Parathyroid adenoma (tissue), 2 donors: ENCODE measurements at regions not wholly inside any gene's neighbourhood (a gene's known extent, or its start where the extent isn't known, plus 50 kb on each side); places are given as distances from the start of the nearest gene placed in this dataset.

Experiments used
- H2AFZ ChIP-seq: fragments of 300-600 bp; sonication (generic); one replicate; pipeline ENCODE4 v1.7.0; 2017; ENCODE audit warnings: antibody characterized with exemption, mild to moderate bottlenecking
- H3K27ac ChIP-seq: fragments of 300-600 bp; sonication (generic); one replicate; pipeline ENCODE4 v1.7.0; 2017
- H3K27me3 ChIP-seq: fragments of 300-600 bp; sonication (generic); one replicate; pipeline ENCODE4 v1.7.0; 2017; ENCODE audit warnings: low read length; ENCODE audit not compliant: control insufficient read depth, insufficient read depth
- H3K36me3 ChIP-seq: fragments of 300-600 bp; sonication (generic); one replicate; pipeline ENCODE4 v1.7.0; 2017; ENCODE audit warnings: low read length; ENCODE audit not compliant: control insufficient read depth, insufficient read depth
- H3K4me1 ChIP-seq: fragments of 300-600 bp; sonication (generic); one replicate; pipeline ENCODE4 v1.7.0; 2017; ENCODE audit warnings: control low read depth
- H3K4me2 ChIP-seq: fragments of 300-600 bp; sonication (generic); one replicate; pipeline ENCODE4 v1.7.0; 2017; ENCODE audit warnings: low read length
- H3K4me3 ChIP-seq: fragments of 300-600 bp; sonication (generic); one replicate; pipeline ENCODE4 v1.7.0; 2017; ENCODE audit warnings: low read depth, low read length
- H3K79me2 ChIP-seq: fragments of 300-600 bp; sonication (generic); one replicate; pipeline ENCODE4 v1.7.0; 2017; ENCODE audit warnings: control low read depth
- H3K9ac ChIP-seq: fragments of 300-600 bp; sonication (generic); one replicate; pipeline ENCODE4 v1.7.0; 2017; ENCODE audit warnings: mild to moderate bottlenecking
- H3K9me3 ChIP-seq: fragments of 300-600 bp; sonication (generic); one replicate; pipeline ENCODE4 v1.7.0; 2017; ENCODE audit warnings: low read length; ENCODE audit not compliant: control insufficient read depth
- CTCF ChIP-seq: fragments of 300-600 bp; sonication (generic); IDR thresholded peaks from one replicate; pipeline ENCODE4 v1.7.0; 2017; ENCODE audit warnings: antibody characterized with exemption, mild to moderate bottlenecking
- donor health status: primary hyperparathyroidism.

DNA sequence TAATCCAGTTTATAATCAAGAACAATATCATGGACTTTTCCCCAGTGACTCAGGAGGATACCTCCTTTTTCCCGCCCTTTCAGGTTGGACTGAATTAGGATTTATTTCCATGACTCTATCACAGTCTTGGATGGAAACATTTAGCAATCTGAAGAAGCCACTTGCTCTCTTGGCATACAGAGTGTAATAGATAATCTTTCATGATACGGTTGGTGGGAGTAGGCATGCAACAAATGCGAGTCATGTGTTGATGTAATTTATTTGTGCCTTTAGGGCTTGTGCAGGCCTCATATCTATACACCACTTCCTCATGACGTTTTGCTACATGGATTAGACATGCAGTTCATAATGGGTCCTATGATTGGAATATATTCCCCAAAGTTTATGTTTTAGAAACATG, 54.2 kb upstream of the MCTP2 start:
- Histone ChIP-seq H3K27me3 (no peaks in the 10 kb centered on the region), H3K4me3 (no peak overlapping the region), H3K9ac (no peak overlapping the region), H3K4me2 (no peak overlapping the region), H3K79me2 (no peaks in the 10 kb centered on the region), H3K9me3 (no peaks in the 10 kb centered on the region), H3K36me3 (no peaks in the 10 kb centered on the region), H2AFZ (no peak overlapping the region), H3K27ac (no peak overlapping the region), H3K4me1 (no peaks in the 10 kb centered on the region)
- TF ChIP-seq CTCF = no peak

DNA sequence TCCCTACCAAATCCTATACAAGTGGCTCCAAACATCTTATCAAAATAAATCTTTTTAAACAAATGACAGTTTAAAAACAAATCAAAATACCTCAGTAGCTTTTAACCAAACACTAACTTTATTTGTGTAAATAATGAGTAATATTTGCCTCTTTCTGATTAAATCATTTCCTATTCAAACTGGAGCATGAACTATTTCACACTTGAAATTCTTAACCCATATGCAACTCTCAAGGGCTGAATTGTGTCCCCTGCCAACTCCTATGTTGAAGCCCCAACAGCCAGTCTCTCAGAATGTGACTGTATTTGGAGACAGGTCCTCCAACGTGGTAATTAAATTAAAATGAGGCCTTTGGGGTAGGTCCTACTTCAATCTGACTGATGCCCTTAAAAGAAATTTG, 55.9 kb upstream of the MCTP2 start:
- H3K9me3 ChIP-seq = no peaks in the 10 kb centered on the region
- no peak overlapping the region for H3K27ac ChIP-seq
- TF ChIP-seq CTCF = no peak
- no peak overlapping the region for H3K9ac ChIP-seq
- no peak overlapping the region for H3K4me3 ChIP-seq
- H3K4me1 ChIP-seq = no peaks in the 10 kb centered on the region
- H3K79me2 ChIP-seq = no peaks in the 10 kb centered on the region
- H3K27me3 ChIP-seq = no peaks in the 10 kb centered on the region
- H2AFZ ChIP-seq = no peak overlapping the region
- no peak overlapping the region for H3K4me2 ChIP-seq
- H3K36me3 ChIP-seq = no peaks in the 10 kb centered on the region

DNA sequence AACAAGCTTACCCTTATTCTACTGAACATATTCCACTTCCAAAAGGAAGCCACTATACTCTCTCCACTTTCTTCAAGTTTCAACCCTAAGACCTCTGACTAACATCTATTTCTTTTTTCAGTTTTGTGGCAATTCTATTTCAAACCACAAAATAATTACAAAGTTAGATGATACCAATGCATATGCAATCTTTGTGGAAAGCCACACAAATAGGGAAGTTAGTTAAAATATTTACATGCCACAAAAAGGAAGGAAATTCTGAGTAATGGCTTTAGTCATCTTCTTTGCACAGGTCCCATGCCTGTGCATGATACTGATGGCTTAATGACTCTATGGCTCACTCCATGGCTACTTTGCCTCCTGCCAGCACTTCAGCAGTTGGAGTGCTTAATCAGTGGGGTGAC, 57.0 kb upstream of the MCTP2 start:
- H3K4me1 ChIP-seq = no peaks in the 10 kb centered on the region
- H3K79me2 ChIP-seq = no peaks in the 10 kb centered on the region
- TF ChIP-seq CTCF = no peak
- H3K27ac ChIP-seq = no peak overlapping the region
- no peaks in the 10 kb centered on the region for H3K9me3 ChIP-seq
- H3K9ac ChIP-seq = no peak overlapping the region
- H3K4me2 ChIP-seq = no peak overlapping the region
- H3K27me3 ChIP-seq = no peaks in the 10 kb centered on the region
- no peak overlapping the region for H2AFZ ChIP-seq
- H3K4me3 ChIP-seq = no peak overlapping the region
- no peaks in the 10 kb centered on the region for H3K36me3 ChIP-seq

DNA sequence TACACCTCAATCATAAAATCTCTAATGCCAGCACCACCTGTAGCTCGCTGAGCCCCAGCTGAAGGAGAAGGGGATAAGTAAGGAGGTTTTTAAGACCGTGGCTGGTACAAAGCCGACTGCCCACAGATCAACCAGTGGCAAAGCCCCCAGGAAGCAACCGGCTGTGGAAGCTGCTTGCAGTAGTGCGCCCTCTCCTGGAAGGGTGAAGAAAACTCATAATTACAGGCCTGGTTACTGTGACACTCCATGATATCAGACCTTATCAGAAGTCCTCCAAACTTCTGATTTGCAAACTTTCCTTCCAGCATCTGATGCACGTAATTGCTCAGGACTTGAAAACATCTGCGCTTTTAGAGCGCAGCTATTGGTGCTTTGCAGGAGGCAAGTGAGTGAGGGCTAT, 63.1 kb upstream of the MCTP2 start:
- TF ChIP-seq CTCF = no peak
- Histone ChIP-seq H3K4me2 (no peak overlapping the region), H3K9ac (no peak overlapping the region), H3K9me3 (no peaks in the 10 kb centered on the region), H2AFZ (no peak overlapping the region), H3K27ac (no peak overlapping the region), H3K27me3 (no peaks in the 10 kb centered on the region), H3K79me2 (no peaks in the 10 kb centered on the region), H3K4me3 (no peak overlapping the region), H3K36me3 (no peaks in the 10 kb centered on the region), H3K4me1 (no peaks in the 10 kb centered on the region)

- Histone ChIP-seq H3K4me3 (no peak overlapping the region), H3K27me3 (no peaks in the 10 kb centered on the region), H3K79me2 (no peaks in the 10 kb centered on the region)
These were observed 66.4 kb upstream of the MCTP2 start for GRCh38 chr15:94164971-94165370.

More at GRCh38 chr15:94164971-94165370, 66.4 kb upstream of the MCTP2 start:
- Histone ChIP-seq H3K4me1 (no peaks in the 10 kb centered on the region), H3K4me2 (no peak overlapping the region), H2AFZ (no peak overlapping the region), H3K9ac (no peak overlapping the region), H3K36me3 (no peaks in the 10 kb centered on the region), H3K27ac (no peak overlapping the region), H3K9me3 (no peaks in the 10 kb centered on the region)
- TF ChIP-seq CTCF = no peak
